B cell (primary cell): ENCODE measurements at regions not wholly inside any gene's neighbourhood (a gene's known extent, or its start where the extent isn't known, plus 50 kb on each side); places are given as distances from the start of the nearest gene placed in this dataset.

ENCODE experiments used
- ATAC-seq: fragments of 200-7000 bp; cut with Tn5 transposase; one replicate; pipeline ENCODE4 v1.10.0; 2021; ENCODE audit warnings: low read depth, mild to moderate bottlenecking, moderate number of reproducible peaks, moderate library complexity
- CTCF ChIA-PET: fragments of 350-600 bp; sonication (Branson Sonifier 250); formaldehyde crosslinking; loops from one replicate; lab custom pipeline; 2021; ENCODE audit warnings: antibody characterized with exemption, inconsistent platforms; lab: Charles Lee
- POLR2A ChIA-PET: fragments of 350-600 bp; sonication (Branson Sonifier 250); formaldehyde crosslinking; loops from one replicate; lab custom pipeline; 2021; ENCODE audit warnings: antibody characterized with exemption; lab: Charles Lee
- DNase-seq: peaks from one replicate; pipeline ENCODE4 v3.0.0; 2013
- H2AFZ ChIP-seq: 2 replicates; pipeline ENCODE4 v1.6.1; 2012; ENCODE audit warnings: mild to moderate bottlenecking, low read depth, low read length; ENCODE audit not compliant: insufficient read depth, poor library complexity, severe bottlenecking
- H3K27ac ChIP-seq, 2 donors: 1 replicate in 1 of 2; 2 replicates in 1 of 2; pipeline ENCODE4 v1.5.1; 2012 to 2013; ENCODE audit warnings: low read length in 2 of 2, mild to moderate bottlenecking in 2 of 2, moderate library complexity in 1 of 2
- H3K27me3 ChIP-seq, 4 experiments: fragments of 200-600 bp in 1 of 4; sonication (generic) in 1 of 4; replicated peaks in 1 of 4; 1 replicate in 2 of 4; 2 replicates in 2 of 4; pipeline versions ENCODE4 v1.6.1 to v1.7.0; 2013 to 2016; ENCODE audit warnings: low read length in 3 of 4, mild to moderate bottlenecking in 2 of 4, mixed read lengths in 1 of 4, moderate library complexity in 1 of 4; ENCODE audit not compliant: insufficient read depth in 4 of 4, control insufficient read depth in 3 of 4; ENCODE audit errors: control extremely low read depth in 1 of 4
- H3K36me3 ChIP-seq, 2 experiments: replicated peaks in 1 of 2; 1 replicate in 1 of 2; 2 replicates in 1 of 2; pipeline versions ENCODE4 v1.6.1 to v1.7.1; 2013; ENCODE audit warnings: low read length in 1 of 2; ENCODE audit not compliant: insufficient read depth in 2 of 2, control insufficient read depth in 1 of 2; ENCODE audit errors: control extremely low read depth in 1 of 2, extremely low read depth in 1 of 2
- H3K4me1 ChIP-seq, 2 donors: fragments of 200-600 bp in 1 of 2; sonication (generic) in 1 of 2; 1 replicate in 1 of 2; 2 replicates in 1 of 2; pipeline versions ENCODE4 v1.5.1 to v1.6.1; 2013 to 2017; ENCODE audit warnings: low read length in 2 of 2; ENCODE audit not compliant: control insufficient read depth in 2 of 2, insufficient read depth in 2 of 2
- H3K4me2 ChIP-seq: replicated peaks from 2 replicates; pipeline ENCODE3; 2012; ENCODE audit warnings: mild to moderate bottlenecking, low read depth, low read length; ENCODE audit not compliant: poor library complexity, severe bottlenecking
- H3K4me3 ChIP-seq, 5 experiments: fragments of 200-600 bp in 1 of 5; sonication (generic) in 1 of 5; 1 replicate in 3 of 5; 2 replicates in 2 of 5; pipeline versions ENCODE4 v1.5.1 to v1.7.0; 2011 to 2016; ENCODE audit warnings: low read length in 4 of 5, mild to moderate bottlenecking in 4 of 5, low read depth in 2 of 5, control low read depth in 1 of 5, moderate library complexity in 1 of 5; ENCODE audit not compliant: insufficient read depth in 1 of 5; ENCODE audit errors: control extremely low read depth in 1 of 5, extremely low read depth in 1 of 5
- H3K79me2 ChIP-seq: fragments of 200-600 bp; sonication (generic); one replicate; pipeline ENCODE4 v1.6.0; 2016; ENCODE audit warnings: low read length; ENCODE audit not compliant: control insufficient read depth, insufficient read depth
- H3K9ac ChIP-seq: fragments of 200-600 bp; sonication (generic); 2 replicates; pipeline ENCODE4 v1.6.1; 2017; ENCODE audit warnings: mild to moderate bottlenecking, low read length, moderate library complexity
- H3K9me3 ChIP-seq, 3 donors: one replicate each; pipeline versions ENCODE4 v1.6.1 to v1.7.1; 2013; ENCODE audit warnings: low read length in 2 of 3; ENCODE audit not compliant: control insufficient read depth in 2 of 3, insufficient read depth in 1 of 3; ENCODE audit errors: control extremely low read depth in 1 of 3
- H4K20me1 ChIP-seq: 2 replicates; pipeline ENCODE4 v1.6.0; 2012; ENCODE audit warnings: mild to moderate bottlenecking, low read length; ENCODE audit not compliant: insufficient read depth, control insufficient read depth, poor library complexity, severe bottlenecking
- H3K27ac Mint-ChIP-seq: one replicate; pipeline ENCODE4 v1.8.0; 2021; ENCODE audit warnings: mixed read lengths
- H3K27me3 Mint-ChIP-seq: one replicate; pipeline ENCODE4 v1.8.0; 2021; ENCODE audit warnings: mixed read lengths
- H3K4me1 Mint-ChIP-seq: one replicate; pipeline ENCODE4 v1.8.0; 2021; ENCODE audit warnings: mixed read lengths
- H3K4me3 Mint-ChIP-seq: one replicate; pipeline ENCODE4 v1.8.0; 2021; ENCODE audit warnings: mixed read lengths
- H3K9me3 Mint-ChIP-seq: one replicate; pipeline ENCODE4 v1.8.0; 2022; ENCODE audit warnings: mixed read lengths; ENCODE audit not compliant: insufficient read depth
- EZH2 ChIP-seq: IDR thresholded peaks from 2 replicates; pipeline ENCODE4 v1.6.1; 2012; ENCODE audit warnings: borderline replicate concordance, low read depth, mild to moderate bottlenecking, moderate library complexity, low read length; ENCODE audit not compliant: insufficient read depth, poor library complexity, severe bottlenecking
- WGBS: methylation state at CpG from one replicate; pipeline ENCODE4 v1.1.5; 2013; ENCODE audit warnings: missing lambda C conversion rate; ENCODE audit not compliant: insufficient coverage; 5-methylcytosine and 5-hydroxymethylcytosine counted together
- intact Hi-C: fragments of 100-400 bp; cut with micrococcal nuclease; formaldehyde crosslinking; loops from one replicate; pipeline ENCODE4 v1.10.0; 2022
- TF ChIP-seq, protein P1 (sequence below): fragments of 200-600 bp; IDR thresholded peaks from one replicate; pipeline ENCODE4 v1.8.0; 2022; ENCODE audit warnings: antibody characterized with exemption, mild to moderate bottlenecking

DNA sequence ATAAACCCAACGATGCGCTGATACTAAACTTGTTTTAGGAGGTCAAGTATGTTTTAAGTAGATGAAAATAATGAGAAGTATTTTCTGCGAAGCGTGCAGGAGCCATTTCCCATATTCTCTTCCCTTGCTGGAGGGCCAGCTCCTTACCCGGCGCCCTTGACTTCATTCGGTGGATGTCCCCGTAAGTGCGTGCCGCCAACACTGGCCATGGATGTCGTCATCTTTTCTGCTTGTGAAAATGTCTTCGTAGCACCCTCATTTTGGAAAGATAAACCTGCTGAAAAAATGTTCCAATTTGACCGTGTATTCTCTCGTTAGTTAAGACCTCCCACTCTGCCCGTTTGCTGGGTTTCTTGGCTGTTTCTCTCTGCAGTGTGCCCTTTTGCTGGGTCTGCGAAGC is 127.5 kb downstream of the RTP5 start:
- Histone ChIP-seq H3K79me2 (no peaks in the 10 kb centered on the region), H3K9ac (no peak overlapping the region), H3K4me3 (no peak overlapping the region), H3K4me2 (no peak overlapping the region), H3K27me3 (no peaks in the 10 kb centered on the region), H3K4me1 (no peaks in the 10 kb centered on the region), H3K36me3 (peaks cover 0 to 22% of the 10 kb centered on the region in 2 experiments), H2AFZ (no peak overlapping the region), H4K20me1 (no peaks in the 10 kb centered on the region), H3K9me3 (no peaks in the 10 kb centered on the region), H3K27ac (no peak overlapping the region)
- H3K9me3 Mint-ChIP-seq: no peaks in the 10 kb centered on the region
- no peaks in the 10 kb centered on the region for H3K27me3 Mint-ChIP-seq
- H3K4me1 Mint-ChIP-seq: no peaks in the 10 kb centered on the region
- TF ChIP-seq, protein P1, sequence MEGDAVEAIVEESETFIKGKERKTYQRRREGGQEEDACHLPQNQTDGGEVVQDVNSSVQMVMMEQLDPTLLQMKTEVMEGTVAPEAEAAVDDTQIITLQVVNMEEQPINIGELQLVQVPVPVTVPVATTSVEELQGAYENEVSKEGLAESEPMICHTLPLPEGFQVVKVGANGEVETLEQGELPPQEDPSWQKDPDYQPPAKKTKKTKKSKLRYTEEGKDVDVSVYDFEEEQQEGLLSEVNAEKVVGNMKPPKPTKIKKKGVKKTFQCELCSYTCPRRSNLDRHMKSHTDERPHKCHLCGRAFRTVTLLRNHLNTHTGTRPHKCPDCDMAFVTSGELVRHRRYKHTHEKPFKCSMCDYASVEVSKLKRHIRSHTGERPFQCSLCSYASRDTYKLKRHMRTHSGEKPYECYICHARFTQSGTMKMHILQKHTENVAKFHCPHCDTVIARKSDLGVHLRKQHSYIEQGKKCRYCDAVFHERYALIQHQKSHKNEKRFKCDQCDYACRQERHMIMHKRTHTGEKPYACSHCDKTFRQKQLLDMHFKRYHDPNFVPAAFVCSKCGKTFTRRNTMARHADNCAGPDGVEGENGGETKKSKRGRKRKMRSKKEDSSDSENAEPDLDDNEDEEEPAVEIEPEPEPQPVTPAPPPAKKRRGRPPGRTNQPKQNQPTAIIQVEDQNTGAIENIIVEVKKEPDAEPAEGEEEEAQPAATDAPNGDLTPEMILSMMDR: no peak
- intact Hi-C loops: no loop called here
- POLR2A ChIA-PET: no interaction called here
- 96% methylated on average over 15 of the region's 16 CpGs for WGBS
- DNase-seq (no peak), ATAC-seq (no peak)
- CTCF ChIA-PET: no interaction called here
- H3K27ac Mint-ChIP-seq: no peak overlapping the region
- H3K4me3 Mint-ChIP-seq: no peak overlapping the region

DNA sequence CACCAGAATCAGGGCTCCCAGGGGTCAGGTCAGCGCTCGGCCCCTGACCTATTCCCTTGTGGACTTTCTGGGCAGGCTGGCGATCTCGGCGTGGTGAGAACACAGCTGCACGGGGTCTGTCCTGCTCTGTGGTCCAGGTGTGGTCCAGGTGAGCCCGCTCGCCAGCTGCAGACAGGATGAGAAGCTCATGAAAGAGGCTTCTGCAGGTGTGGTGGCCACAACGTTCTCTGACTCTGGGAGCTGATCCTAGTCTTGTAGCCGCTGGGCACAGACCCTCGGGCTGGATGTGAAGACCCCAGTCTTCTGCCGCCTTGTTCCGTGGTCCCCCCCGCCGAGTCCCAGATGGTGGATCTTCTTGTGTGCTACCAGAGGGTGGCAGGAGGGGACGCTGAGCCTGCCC is 129.7 kb downstream of the RTP5 start:
- no peak overlapping the region for H3K4me2 ChIP-seq
- H3K4me3 Mint-ChIP-seq: no peak overlapping the region
- no peaks in the 10 kb centered on the region for H3K4me1 ChIP-seq
- TF ChIP-seq, protein P1: no peak
- no peak for TF ChIP-seq EZH2
- H3K9me3 ChIP-seq: no peaks in the 10 kb centered on the region
- no peak overlapping the region for H2AFZ ChIP-seq
- peaks cover 0 to 12% of the 10 kb centered on the region in 2 experiments for H3K36me3 ChIP-seq
- H3K4me1 Mint-ChIP-seq: no peaks in the 10 kb centered on the region
- ChIA-PET POLR2A (no interaction called here), CTCF (interaction anchor here (1.8 to 3.0 kb wide), 2 partner anchors 21 to 48 kb away, joined by 5 to 13 read pairs; no protein-coding TSS in a partner anchor)
- H3K27ac Mint-ChIP-seq: no peak overlapping the region
- no peak overlapping the region for H3K27ac ChIP-seq
- H3K27me3 Mint-ChIP-seq: no peaks in the 10 kb centered on the region
- no peaks in the 10 kb centered on the region for H3K27me3 ChIP-seq
- H3K79me2 ChIP-seq: no peaks in the 10 kb centered on the region
- no peaks in the 10 kb centered on the region for H3K9me3 Mint-ChIP-seq
- ATAC-seq (no peak), DNase-seq (no peak)
- H3K4me3 ChIP-seq: no peak overlapping the region
- intact Hi-C loops: no loop called here
- H4K20me1 ChIP-seq: no peaks in the 10 kb centered on the region
- WGBS: 91% methylated on average over 16 of the region's 16 CpGs
- no peak overlapping the region for H3K9ac ChIP-seq
